ENCODE measurements at regions not wholly inside any gene's neighbourhood (a gene's known extent, or its start where the extent isn't known, plus 50 kb on each side); places are given as distances from the start of the nearest gene placed in this dataset.
"Not testable (repeated sequence)": the region's sequence is repeated elsewhere in the genome, so short reads cannot be mapped to it uniquely, and the experiment has no call there.

DNA sequence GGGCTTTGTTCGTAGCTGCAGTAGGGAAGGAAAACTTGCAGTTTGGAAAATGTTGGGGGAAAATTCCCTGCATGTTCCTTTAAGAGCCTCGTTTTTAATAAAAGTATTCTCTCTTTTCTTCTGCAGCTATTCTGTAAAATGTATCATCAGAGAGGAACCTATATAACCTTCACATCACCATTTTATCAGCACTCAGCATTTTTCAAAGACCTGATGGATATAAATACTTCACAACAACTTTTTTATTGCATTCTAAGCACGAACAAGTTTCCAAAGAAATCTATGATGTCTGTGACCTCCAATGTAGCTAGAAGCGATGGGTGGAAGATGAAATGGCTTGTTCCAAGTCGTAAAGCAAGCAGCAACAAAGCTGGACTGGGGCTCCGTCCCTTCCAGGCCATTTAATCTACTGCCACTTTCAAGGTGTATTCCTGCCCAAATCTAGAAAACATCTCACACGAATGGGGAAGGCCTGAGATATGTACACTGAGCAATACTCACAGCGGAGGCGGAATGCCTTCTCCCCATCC, 84.0 kb downstream of the NSUN2 start:
- Histone ChIP-seq H3K79me2 (ENCODE audit: low read depth) (no peaks in the 10 kb centered on the region), H3K4me3 (no peak overlapping the region), H3F3A (ENCODE audit: insufficient read depth, low read depth) (no peaks in the 10 kb centered on the region), H3K9me3 (ENCODE audit: insufficient read depth, low read depth) (no peaks in the 10 kb centered on the region), H4K20me1 (ENCODE audit: insufficient read depth) (no peaks in the 10 kb centered on the region), H3K27ac (no peak overlapping the region), H3K4me2 (no peak overlapping the region), H3K27me3 (ENCODE audit: insufficient read depth, low read depth) (peaks cover 100% of the 10 kb centered on the region), H3K9me2 (ENCODE audit: insufficient read depth) (no peaks in the 10 kb centered on the region), H3K36me3 (ENCODE audit: low read depth) (no peaks in the 10 kb centered on the region), H3K4me1 (replicated peaks; ENCODE audit: insufficient read depth) (no peaks in the 10 kb centered on the region), H2AFZ (no peak overlapping the region)
- ChIA-PET CTCF (no interaction called here), POLR2A (ENCODE audit: unreplicated experiment) (no interaction called here)
- no TSS peak for BruUV-seq (replicated peaks)
- no peak for DNase-seq
- TF ChIP-seq, protein P1, sequence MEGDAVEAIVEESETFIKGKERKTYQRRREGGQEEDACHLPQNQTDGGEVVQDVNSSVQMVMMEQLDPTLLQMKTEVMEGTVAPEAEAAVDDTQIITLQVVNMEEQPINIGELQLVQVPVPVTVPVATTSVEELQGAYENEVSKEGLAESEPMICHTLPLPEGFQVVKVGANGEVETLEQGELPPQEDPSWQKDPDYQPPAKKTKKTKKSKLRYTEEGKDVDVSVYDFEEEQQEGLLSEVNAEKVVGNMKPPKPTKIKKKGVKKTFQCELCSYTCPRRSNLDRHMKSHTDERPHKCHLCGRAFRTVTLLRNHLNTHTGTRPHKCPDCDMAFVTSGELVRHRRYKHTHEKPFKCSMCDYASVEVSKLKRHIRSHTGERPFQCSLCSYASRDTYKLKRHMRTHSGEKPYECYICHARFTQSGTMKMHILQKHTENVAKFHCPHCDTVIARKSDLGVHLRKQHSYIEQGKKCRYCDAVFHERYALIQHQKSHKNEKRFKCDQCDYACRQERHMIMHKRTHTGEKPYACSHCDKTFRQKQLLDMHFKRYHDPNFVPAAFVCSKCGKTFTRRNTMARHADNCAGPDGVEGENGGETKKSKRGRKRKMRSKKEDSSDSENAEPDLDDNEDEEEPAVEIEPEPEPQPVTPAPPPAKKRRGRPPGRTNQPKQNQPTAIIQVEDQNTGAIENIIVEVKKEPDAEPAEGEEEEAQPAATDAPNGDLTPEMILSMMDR (conservative IDR thresholded peaks at IDR 0.05): no peak
- no peak for TF ChIP-seq EZH2 (IDR thresholded peaks at IDR 0.05; ENCODE audit: low read depth)
- intact Hi-C loops (cut with micrococcal nuclease; ENCODE audit: unreplicated experiment): no loop called here

DNA sequence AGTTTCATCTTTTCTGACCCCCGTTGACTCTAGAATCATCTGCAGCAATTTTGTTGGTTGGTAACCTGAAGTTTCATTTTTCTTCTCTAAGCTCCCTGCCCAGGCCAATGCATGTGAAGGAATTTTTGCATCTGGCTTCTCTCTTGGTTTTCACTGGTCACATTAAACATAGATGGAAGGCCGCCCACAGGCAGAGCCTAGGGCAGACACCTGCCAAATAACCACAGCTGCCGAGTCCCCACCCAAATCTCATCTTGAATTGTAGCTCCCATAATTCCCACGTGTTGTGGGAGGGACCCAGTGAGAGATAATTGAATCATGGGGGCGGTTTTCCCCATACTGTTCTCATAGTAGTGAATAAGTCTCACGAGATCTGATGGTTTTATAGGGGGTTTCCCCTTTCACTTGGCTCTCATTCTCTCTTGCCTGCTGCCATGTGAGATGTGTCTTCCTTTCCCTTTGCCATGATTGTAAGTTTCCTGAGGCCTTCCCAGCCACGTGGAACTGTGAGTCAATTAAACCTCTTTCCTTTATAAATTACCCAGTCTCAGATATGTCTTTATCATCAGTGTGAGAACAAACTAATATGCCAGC, 84.8 kb downstream of the NSUN2 start:
- H3K4me3 ChIP-seq; H3K4me1 ChIP-seq (replicated peaks; ENCODE audit: insufficient read depth); H3K9me2 ChIP-seq (ENCODE audit: insufficient read depth); H3K9me3 ChIP-seq (ENCODE audit: insufficient read depth, low read depth); intact Hi-C loops (cut with micrococcal nuclease; ENCODE audit: unreplicated experiment); POLR2A ChIA-PET (ENCODE audit: unreplicated experiment); H4K20me1 ChIP-seq (ENCODE audit: insufficient read depth); H3K79me2 ChIP-seq (ENCODE audit: low read depth); BruUV-seq (replicated peaks); H3K27ac ChIP-seq; H3F3A ChIP-seq (ENCODE audit: insufficient read depth, low read depth); DNase-seq; H2AFZ ChIP-seq; H3K4me2 ChIP-seq; CTCF ChIA-PET; H3K36me3 ChIP-seq (ENCODE audit: low read depth): not testable (repeated sequence)
- H3K27me3 ChIP-seq (ENCODE audit: insufficient read depth, low read depth): peaks cover 100% of the 10 kb centered on the region

DNA sequence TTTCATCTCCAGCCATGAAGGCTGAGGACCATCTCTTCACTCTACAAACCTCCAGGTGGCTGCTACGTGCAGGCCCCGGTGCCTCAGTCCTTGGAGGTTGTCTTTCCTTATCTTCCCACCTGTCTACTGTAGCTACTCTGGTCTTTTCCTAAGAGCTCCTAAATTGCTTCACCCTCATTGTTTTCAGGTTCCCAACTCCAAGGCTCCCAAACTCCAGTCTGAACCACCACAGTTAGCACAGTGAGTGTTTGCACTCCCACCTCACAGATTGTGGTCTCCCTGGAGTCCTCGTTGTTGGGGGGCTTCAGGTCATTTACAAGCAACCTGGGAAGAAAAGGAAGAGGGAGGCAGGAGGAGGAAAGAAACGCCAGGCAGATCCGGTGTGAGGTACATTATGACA, 85.3 kb downstream of the NSUN2 start:
- TF ChIP-seq, protein P1 (conservative IDR thresholded peaks at IDR 0.05): no peak
- no peak for TF ChIP-seq EZH2 (IDR thresholded peaks at IDR 0.05; ENCODE audit: low read depth)

More for the DNA sequence above, 85.3 kb downstream of the NSUN2 start:
- Histone ChIP-seq H3K4me1 (replicated peaks; ENCODE audit: insufficient read depth) (no peaks in the 10 kb centered on the region), H3K4me3 (no peak overlapping the region), H3K36me3 (ENCODE audit: low read depth) (no peaks in the 10 kb centered on the region), H3K9me3 (ENCODE audit: insufficient read depth, low read depth) (no peaks in the 10 kb centered on the region), H3K79me2 (ENCODE audit: low read depth) (no peaks in the 10 kb centered on the region), H3K4me2 (no peak overlapping the region), H3K9me2 (ENCODE audit: insufficient read depth) (no peaks in the 10 kb centered on the region), H3F3A (ENCODE audit: insufficient read depth, low read depth) (no peaks in the 10 kb centered on the region), H4K20me1 (ENCODE audit: insufficient read depth) (no peaks in the 10 kb centered on the region), H3K27ac (no peak overlapping the region), H2AFZ (no peak overlapping the region), H3K27me3 (ENCODE audit: insufficient read depth, low read depth) (peaks cover 100% of the 10 kb centered on the region)
- DNase-seq: no peak
- intact Hi-C loops (cut with micrococcal nuclease; ENCODE audit: unreplicated experiment): no loop called here
- BruUV-seq (replicated peaks): no TSS peak
- CTCF ChIA-PET: no interaction called here
- POLR2A ChIA-PET (ENCODE audit: unreplicated experiment): no interaction called here
